ENCODE measurements at regions not wholly inside any gene's neighbourhood (a gene's known extent, or its start where the extent isn't known, plus 50 kb on each side); places are given as distances from the start of the nearest gene placed in this dataset.

GRCh38 chr12:111088409-111088808 is 168.0 kb upstream of the MYL2 start:
- ChIA-PET POLR2A (no interaction called here), CTCF (no interaction called here)
- TF ChIP-seq CTCF (IDR thresholded peaks at IDR 0.05; ENCODE audit: control extremely low read depth, extremely low read depth, low read depth, missing control alignments) = no peak
- DNase-seq (ENCODE audit: extremely low spot score) = no peak

GRCh38 chr12:111086947-111087700 is 166.7 kb upstream of the MYL2 start:
- no peak for TF ChIP-seq CTCF (IDR thresholded peaks at IDR 0.05; ENCODE audit: control extremely low read depth, extremely low read depth, low read depth, missing control alignments)
- no peak for DNase-seq (ENCODE audit: extremely low spot score)
- ChIA-PET POLR2A (no interaction called here), CTCF (no interaction called here)

GRCh38 chr12:111085096-111085495 is 164.7 kb upstream of the MYL2 start:
- TF ChIP-seq CTCF (IDR thresholded peaks at IDR 0.05; ENCODE audit: control extremely low read depth, extremely low read depth, low read depth, missing control alignments) = no peak
- DNase-seq (ENCODE audit: extremely low spot score) = no peak
- ChIA-PET POLR2A (no interaction called here), CTCF (no interaction called here)

- TF ChIP-seq CTCF (IDR thresholded peaks at IDR 0.05; ENCODE audit: control extremely low read depth, extremely low read depth, low read depth, missing control alignments) = no peak
- CTCF ChIA-PET = no interaction called here
- no peak for DNase-seq (ENCODE audit: extremely low spot score)
- POLR2A ChIA-PET = no interaction called here
Observed at GRCh38 chr12:111084605-111085004, 164.2 kb upstream of the MYL2 start.

GRCh38 chr12:111084158-111084557 is 163.8 kb upstream of the MYL2 start:
- CTCF ChIA-PET = no interaction called here
- DNase-seq (ENCODE audit: extremely low spot score) = no peak
- TF ChIP-seq CTCF (IDR thresholded peaks at IDR 0.05; ENCODE audit: control extremely low read depth, extremely low read depth, low read depth, missing control alignments) = no peak
- POLR2A ChIA-PET = no interaction called here

GRCh38 chr12:111081600-111081999 is 161.2 kb upstream of the MYL2 start:
- DNase-seq (ENCODE audit: extremely low spot score) = no peak
- ChIA-PET CTCF (no interaction called here), POLR2A (no interaction called here)
- TF ChIP-seq CTCF (IDR thresholded peaks at IDR 0.05; ENCODE audit: control extremely low read depth, extremely low read depth, low read depth, missing control alignments) = no peak

Data from GM10248 (cell line).